A673 (cell line): ENCODE measurements at regions not wholly inside any gene's neighbourhood (a gene's known extent, or its start where the extent isn't known, plus 50 kb on each side); places are given as distances from the start of the nearest gene placed in this dataset.
"Not testable (repeated sequence)": the region's sequence is repeated elsewhere in the genome, so short reads cannot be mapped to it uniquely, and the experiment has no call there.

Experiments
- BruUV-seq: library from RNA; stranded (reverse); fragments of 400-500 nt; replicated peaks from 2 replicates; lab custom pipeline; 2021; lab: Mats Ljungman, UMichigan
- CTCF ChIA-PET: fragments of 300-600 bp; sonication (Branson Sonifier 250); formaldehyde crosslinking; loops from one replicate; lab custom pipeline; 2022; ENCODE audit warnings: antibody characterized with exemption; lab: Charles Lee
- POLR2A ChIA-PET: fragments of 300-600 bp; sonication (Branson Sonifier 250); formaldehyde crosslinking; loops from one replicate; lab custom pipeline; 2022; ENCODE audit warnings: antibody characterized with exemption; ENCODE audit not compliant: low non-redundant PET; lab: Charles Lee
- DNase-seq: peaks from one replicate; pipeline ENCODE4 v3.0.0-alpha.2; 2015; ENCODE audit warnings: low spot score
- H3K27ac ChIP-seq: fragments of 200-600 bp; sonication (generic); 2 replicates; pipeline ENCODE4 v1.5.1; 2016; ENCODE audit warnings: mixed run types, low read depth, mild to moderate bottlenecking, mixed read lengths, antibody characterized with exemption, low read length; ENCODE audit not compliant: poor library complexity, severe bottlenecking
- H3K27me3 ChIP-seq: fragments of 200-600 bp; sonication (generic); replicated peaks from 2 replicates; pipeline ENCODE4 v1.6.1; 2017; ENCODE audit warnings: mixed run types, low read depth, mild to moderate bottlenecking, mixed read lengths, antibody characterized with exemption, low read length; ENCODE audit not compliant: insufficient read depth, poor library complexity
- H3K36me3 ChIP-seq: fragments of 200-600 bp; sonication (generic); 2 replicates; pipeline ENCODE4 v1.6.1; 2016; ENCODE audit warnings: mixed run types, mild to moderate bottlenecking, mixed read lengths, antibody characterized with exemption, low read length; ENCODE audit not compliant: insufficient read depth, poor library complexity, severe bottlenecking
- H3K4me1 ChIP-seq: fragments of 200-600 bp; sonication (generic); 2 replicates; pipeline ENCODE4 v1.6.1; 2017; ENCODE audit warnings: mixed run types, mild to moderate bottlenecking, mixed read lengths, antibody characterized with exemption, low read length; ENCODE audit not compliant: insufficient read depth, poor library complexity, severe bottlenecking
- H3K4me3 ChIP-seq: fragments of 200-600 bp; sonication (generic); 2 replicates; pipeline ENCODE4 v1.5.1; 2016; ENCODE audit warnings: low read depth, mixed run types, mild to moderate bottlenecking, mixed read lengths, low read length; ENCODE audit not compliant: poor library complexity, severe bottlenecking
- H3K9me3 ChIP-seq: fragments of 200-600 bp; sonication (generic); 2 replicates; pipeline ENCODE4 v1.6.1; 2016; ENCODE audit warnings: mixed run types, low read depth, mild to moderate bottlenecking, mixed read lengths, antibody characterized with exemption, low read length; ENCODE audit not compliant: poor library complexity, severe bottlenecking
- EZH2 ChIP-seq: fragments of 200-600 bp; sonication (generic); IDR thresholded peaks from 2 replicates; pipeline ENCODE4 v1.6.1; 2017; ENCODE audit warnings: borderline replicate concordance, low read depth, mild to moderate bottlenecking, mixed read lengths, antibody characterized with exemption, low read length; ENCODE audit not compliant: poor library complexity, severe bottlenecking
- intact Hi-C: fragments of 100-400 bp; cut with micrococcal nuclease; formaldehyde crosslinking; loops from one replicate; pipeline ENCODE4 v1.10.0; 2022; ENCODE audit not compliant: unreplicated experiment
- TF ChIP-seq, protein P1 (sequence below): fragments of 300-800, 200-600 bp; sonication (generic); conservative IDR thresholded peaks from 2 replicates; pipeline ENCODE4 v1.5.1; 2017; ENCODE audit warnings: low read depth, mild to moderate bottlenecking, antibody characterized with exemption, low read length, moderate library complexity, mixed read lengths

- no peak for TF ChIP-seq EZH2
- TF ChIP-seq, protein P1, sequence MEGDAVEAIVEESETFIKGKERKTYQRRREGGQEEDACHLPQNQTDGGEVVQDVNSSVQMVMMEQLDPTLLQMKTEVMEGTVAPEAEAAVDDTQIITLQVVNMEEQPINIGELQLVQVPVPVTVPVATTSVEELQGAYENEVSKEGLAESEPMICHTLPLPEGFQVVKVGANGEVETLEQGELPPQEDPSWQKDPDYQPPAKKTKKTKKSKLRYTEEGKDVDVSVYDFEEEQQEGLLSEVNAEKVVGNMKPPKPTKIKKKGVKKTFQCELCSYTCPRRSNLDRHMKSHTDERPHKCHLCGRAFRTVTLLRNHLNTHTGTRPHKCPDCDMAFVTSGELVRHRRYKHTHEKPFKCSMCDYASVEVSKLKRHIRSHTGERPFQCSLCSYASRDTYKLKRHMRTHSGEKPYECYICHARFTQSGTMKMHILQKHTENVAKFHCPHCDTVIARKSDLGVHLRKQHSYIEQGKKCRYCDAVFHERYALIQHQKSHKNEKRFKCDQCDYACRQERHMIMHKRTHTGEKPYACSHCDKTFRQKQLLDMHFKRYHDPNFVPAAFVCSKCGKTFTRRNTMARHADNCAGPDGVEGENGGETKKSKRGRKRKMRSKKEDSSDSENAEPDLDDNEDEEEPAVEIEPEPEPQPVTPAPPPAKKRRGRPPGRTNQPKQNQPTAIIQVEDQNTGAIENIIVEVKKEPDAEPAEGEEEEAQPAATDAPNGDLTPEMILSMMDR = no peak
- POLR2A ChIA-PET = no interaction called here
- no peaks in the 10 kb centered on the region for H3K4me1 ChIP-seq
- no peaks in the 10 kb centered on the region for H3K36me3 ChIP-seq
- no peaks in the 10 kb centered on the region for H3K9me3 ChIP-seq
- no peaks in the 10 kb centered on the region for H3K27me3 ChIP-seq
- BruUV-seq = no TSS peak
- no peak overlapping the region for H3K27ac ChIP-seq
- intact Hi-C loops = no loop called here
- DNase-seq = no peak
- H3K4me3 ChIP-seq = no peak overlapping the region
- CTCF ChIA-PET = no interaction called here
These were observed 99.7 kb upstream of the ZEB1 start for GRCh38 chr10:31219306-31219705.

- CTCF ChIA-PET, H3K9me3 ChIP-seq, intact Hi-C loops: not testable (repeated sequence)
These were observed 90.2 kb upstream of the ZEB1 start for GRCh38 chr10:31228780-31229179.

DNA sequence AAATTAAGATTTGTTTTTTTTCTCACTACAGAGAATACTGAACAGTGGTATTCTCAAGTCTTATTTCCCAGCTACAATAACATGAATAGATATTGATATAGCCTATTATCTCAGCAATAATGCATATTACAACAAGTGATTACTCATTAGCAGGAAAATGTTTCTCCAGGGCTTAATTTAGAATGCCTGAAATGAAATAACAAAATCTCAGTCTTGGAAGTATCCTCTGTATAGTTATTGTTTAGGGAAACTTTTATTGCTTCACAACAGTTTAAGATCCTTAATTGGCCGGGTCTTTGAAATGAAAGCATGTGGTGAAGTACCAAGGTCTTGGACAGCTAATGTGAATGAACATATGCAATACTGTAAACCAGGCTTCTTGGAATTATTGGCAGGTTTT lies 79.1 kb upstream of the ZEB1 start:
- ChIA-PET CTCF (no interaction called here), POLR2A (no interaction called here)
- H3K4me1 ChIP-seq = no peaks in the 10 kb centered on the region
- BruUV-seq = no TSS peak
- no peaks in the 10 kb centered on the region for H3K27me3 ChIP-seq
- TF ChIP-seq, protein P1 = no peak
- TF ChIP-seq EZH2 = no peak
- no peak overlapping the region for H3K27ac ChIP-seq
- H3K9me3 ChIP-seq = no peaks in the 10 kb centered on the region
- intact Hi-C loops = no loop called here
- no peak overlapping the region for H3K4me3 ChIP-seq
- DNase-seq = no peak
- no peaks in the 10 kb centered on the region for H3K36me3 ChIP-seq

More at GRCh38 chr10:31228780-31229179, 90.2 kb upstream of the ZEB1 start:
- H3K27ac ChIP-seq, H3K36me3 ChIP-seq, DNase-seq, H3K4me1 ChIP-seq, H3K4me3 ChIP-seq, BruUV-seq, POLR2A ChIA-PET, H3K27me3 ChIP-seq: not testable (repeated sequence)

- BruUV-seq = no TSS peak
- Histone ChIP-seq H3K4me3 (no peak overlapping the region), H3K36me3 (no peaks in the 10 kb centered on the region), H3K4me1 (no peaks in the 10 kb centered on the region), H3K27me3 (no peaks in the 10 kb centered on the region), H3K9me3 (no peaks in the 10 kb centered on the region), H3K27ac (no peak overlapping the region)
- peak; percentile 2 for DNase-seq
- CTCF ChIA-PET = no interaction called here
- POLR2A ChIA-PET = no interaction called here
- intact Hi-C loops = no loop called here
- no peak for TF ChIP-seq EZH2
- TF ChIP-seq, protein P1 = no peak
These were observed 76.1 kb upstream of the ZEB1 start for GRCh38 chr10:31242902-31243301.

DNA sequence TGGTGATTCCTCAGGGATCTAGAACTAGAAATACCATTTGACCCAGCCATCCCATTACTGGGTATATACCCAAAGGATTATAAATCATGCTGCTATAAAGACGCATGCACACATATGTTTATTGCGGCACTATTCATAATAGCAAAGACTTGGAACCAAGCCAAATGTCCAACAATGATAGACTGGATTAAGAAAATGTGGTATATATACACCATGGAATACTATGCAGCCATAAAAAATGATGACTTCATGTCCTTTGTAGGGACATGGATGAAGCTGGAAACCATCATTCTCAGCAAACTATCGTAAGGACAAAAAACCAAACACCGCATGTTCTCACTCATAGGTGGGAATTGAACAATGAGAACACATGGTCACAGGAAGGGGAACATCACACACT lies 67.9 kb upstream of the ZEB1 start:
- H3K27ac ChIP-seq, H3K9me3 ChIP-seq, CTCF ChIA-PET, H3K4me1 ChIP-seq, intact Hi-C loops, POLR2A ChIA-PET, BruUV-seq, H3K36me3 ChIP-seq, H3K27me3 ChIP-seq, DNase-seq, H3K4me3 ChIP-seq: not testable (repeated sequence)
